ENCODE measurements at regions not wholly inside any gene's neighbourhood (a gene's known extent, or its start where the extent isn't known, plus 50 kb on each side); places are given as distances from the start of the nearest gene placed in this dataset.

DNA sequence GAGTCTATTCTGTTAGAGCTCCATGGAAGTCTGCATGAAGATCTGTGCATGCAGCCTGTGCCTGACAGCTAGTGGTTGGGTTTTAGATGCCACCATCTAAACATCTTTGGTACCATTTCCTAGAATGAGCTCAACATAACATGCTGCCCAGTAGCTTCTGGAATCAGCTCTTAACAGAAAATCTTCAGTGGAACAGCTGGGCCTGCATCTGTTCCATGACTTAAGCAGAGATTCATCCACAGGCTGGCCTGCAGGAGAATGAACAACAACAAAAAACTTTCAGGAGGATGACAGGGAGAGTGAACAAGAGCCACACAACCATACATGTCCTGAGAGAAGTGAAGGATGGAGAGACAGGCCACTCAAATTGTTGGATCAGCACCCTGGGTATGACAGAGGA lies 316.6 kb downstream of the RDH14 start:
- no peak overlapping the region for H2BK120ac ChIP-seq (ENCODE audit: low read depth, low read length, poor library complexity, severe bottlenecking)
- H3K9me3 ChIP-seq (ENCODE audit: control insufficient read depth, low read depth, low read length), result no peaks in the 10 kb centered on the region
- H2BK5ac ChIP-seq (ENCODE audit: insufficient read length, low read length), result no peak overlapping the region
- Mint-ChIP-seq H3K4me3 (no peak overlapping the region), H3K9me3 (no peaks in the 10 kb centered on the region), H3K27ac (no peak overlapping the region), H3K27me3 (ENCODE audit: low read depth) (no peaks in the 10 kb centered on the region), H3K4me1 (peaks cover 3 to 4% of the 10 kb centered on the region in 2 experiments; a peak in 2 of 4 replicates), H3K36me3 (ENCODE audit: insufficient read depth in 1 of 3, low read depth in 3 of 3) (no peaks in the 10 kb centered on the region)
- no peak overlapping the region for H3T11ph ChIP-seq (ENCODE audit: low read length)
- H3K79me1 ChIP-seq (ENCODE audit: insufficient read depth, low read depth, low read length, poor library complexity, severe bottlenecking), result no peaks in the 10 kb centered on the region
- no peaks in the 10 kb centered on the region for H3K4me1 ChIP-seq (ENCODE audit: insufficient read depth, low read length)
- no peaks in the 10 kb centered on the region for H3K23me2 ChIP-seq (ENCODE audit: insufficient read length, low read depth, low read length, poor library complexity, severe bottlenecking)
- H3K18ac ChIP-seq (ENCODE audit: insufficient read length, low read depth, low read length), result no peak overlapping the region
- no peak for DNase-seq
- no peak overlapping the region for H2AFZ ChIP-seq (ENCODE audit: low read length)
- no peak overlapping the region for H2BK15ac ChIP-seq (ENCODE audit: low read depth, low read length)
- TF ChIP-seq, protein P1, sequence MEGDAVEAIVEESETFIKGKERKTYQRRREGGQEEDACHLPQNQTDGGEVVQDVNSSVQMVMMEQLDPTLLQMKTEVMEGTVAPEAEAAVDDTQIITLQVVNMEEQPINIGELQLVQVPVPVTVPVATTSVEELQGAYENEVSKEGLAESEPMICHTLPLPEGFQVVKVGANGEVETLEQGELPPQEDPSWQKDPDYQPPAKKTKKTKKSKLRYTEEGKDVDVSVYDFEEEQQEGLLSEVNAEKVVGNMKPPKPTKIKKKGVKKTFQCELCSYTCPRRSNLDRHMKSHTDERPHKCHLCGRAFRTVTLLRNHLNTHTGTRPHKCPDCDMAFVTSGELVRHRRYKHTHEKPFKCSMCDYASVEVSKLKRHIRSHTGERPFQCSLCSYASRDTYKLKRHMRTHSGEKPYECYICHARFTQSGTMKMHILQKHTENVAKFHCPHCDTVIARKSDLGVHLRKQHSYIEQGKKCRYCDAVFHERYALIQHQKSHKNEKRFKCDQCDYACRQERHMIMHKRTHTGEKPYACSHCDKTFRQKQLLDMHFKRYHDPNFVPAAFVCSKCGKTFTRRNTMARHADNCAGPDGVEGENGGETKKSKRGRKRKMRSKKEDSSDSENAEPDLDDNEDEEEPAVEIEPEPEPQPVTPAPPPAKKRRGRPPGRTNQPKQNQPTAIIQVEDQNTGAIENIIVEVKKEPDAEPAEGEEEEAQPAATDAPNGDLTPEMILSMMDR (conservative IDR thresholded peaks at IDR 0.05), result no peak
- H3K14ac ChIP-seq (ENCODE audit: insufficient read depth, low read length), result no peak overlapping the region
- no peak overlapping the region for H4K8ac ChIP-seq (replicated peaks; ENCODE audit: insufficient read length, low read depth, low read length)
- no peak overlapping the region for H3K9ac ChIP-seq (ENCODE audit: extremely low read depth, insufficient read length, low read length)
- no peaks in the 10 kb centered on the region for H3K27me3 ChIP-seq (ENCODE audit: insufficient read depth, low read length)
- no peak overlapping the region for H4K5ac ChIP-seq (ENCODE audit: insufficient read length, low read depth, low read length)
- no peak overlapping the region for H2BK20ac ChIP-seq (ENCODE audit: low read depth, low read length, poor library complexity, severe bottlenecking)
- no peak overlapping the region for H2BK12ac ChIP-seq (ENCODE audit: insufficient read length, low read depth, low read length)
- no peaks in the 10 kb centered on the region for H4K20me1 ChIP-seq (ENCODE audit: control insufficient read depth, insufficient read depth, insufficient read length)
- no peaks in the 10 kb centered on the region for H3K79me2 ChIP-seq (ENCODE audit: insufficient read depth, low read length)
- no peak overlapping the region for H3K4ac ChIP-seq (ENCODE audit: low read depth, low read length)
- H3K23ac ChIP-seq (ENCODE audit: insufficient read length, low read depth, low read length), result no peak overlapping the region
- no peak overlapping the region for H3K56ac ChIP-seq (ENCODE audit: insufficient read length, low read depth, low read length)
- H2AK5ac ChIP-seq (ENCODE audit: insufficient read length, low read length), result no peak overlapping the region
- no peak overlapping the region for H4K91ac ChIP-seq (ENCODE audit: insufficient read length, low read depth, low read length)
- no peak overlapping the region for H3K4me2 ChIP-seq (ENCODE audit: insufficient read depth, insufficient read length, low read length)
- H3K27ac ChIP-seq (ENCODE audit: insufficient read length, low read depth, low read length), result no peak overlapping the region
